WTC11 (cell line): ENCODE measurements at regions not wholly inside any gene's neighbourhood (a gene's known extent, or its start where the extent isn't known, plus 50 kb on each side); places are given as distances from the start of the nearest gene placed in this dataset.

ENCODE experiments used
- ATAC-seq: fragments of 200-7000 bp; cut with Tn5 transposase; 2 replicates; pipeline ENCODE4 v1.10.0; 2021; ENCODE audit warnings: mild to moderate bottlenecking, moderate library complexity
- CTCF ChIA-PET: fragments of 300-600 bp; sonication (Branson Sonifier 250); formaldehyde crosslinking; loops from one replicate; lab custom pipeline; 2021; ENCODE audit warnings: antibody characterized with exemption; lab: Charles Lee
- POLR2A ChIA-PET: fragments of 350-600 bp; sonication (Branson Sonifier 250); formaldehyde crosslinking; loops from one replicate; lab custom pipeline; 2021; ENCODE audit warnings: antibody characterized with exemption; lab: Charles Lee
- DNase-seq: peaks from one replicate; pipeline ENCODE4 v3.0.0; 2021; ENCODE audit warnings: low spot score
- H3K27ac Mint-ChIP-seq: 2 replicates; pipeline ENCODE4 v1.8.0; 2021; ENCODE audit warnings: mixed read lengths
- H3K27me3 Mint-ChIP-seq: 2 replicates; pipeline ENCODE4 v1.8.0; 2021; ENCODE audit warnings: low read depth, mild to moderate bottlenecking, moderate library complexity, mixed read lengths
- H3K36me3 Mint-ChIP-seq: 2 replicates; pipeline ENCODE4 v1.8.0; 2021; ENCODE audit warnings: mixed read lengths
- H3K4me1 Mint-ChIP-seq: 2 replicates; pipeline ENCODE4 v1.8.0; 2022; ENCODE audit warnings: mixed read lengths
- H3K4me3 Mint-ChIP-seq: 2 replicates; pipeline ENCODE4 v1.8.0; 2021; ENCODE audit warnings: mild to moderate bottlenecking, moderate library complexity, mixed read lengths
- H3K9me3 Mint-ChIP-seq: 2 replicates; pipeline ENCODE4 v1.8.0; 2021; ENCODE audit warnings: mixed read lengths
- ATF3 ChIP-seq: sonication (generic); formaldehyde crosslinking; conservative IDR thresholded peaks from 2 replicates; pipeline ENCODE4 v1.8.1; 2022; ENCODE audit warnings: mild to moderate bottlenecking, missing genetic modification reagents
- E2F4 ChIP-seq: sonication (generic); formaldehyde crosslinking; IDR thresholded peaks from 2 replicates; pipeline ENCODE4 v1.8.1; 2022; ENCODE audit warnings: low read depth, mild to moderate bottlenecking, moderate library complexity, missing genetic modification reagents, borderline replicate concordance
- ERG ChIP-seq: fragments of 250-450 bp; sonication (Bioruptor Pico); IDR thresholded peaks from 2 replicates; pipeline ENCODE4 v1.8.0; 2021; ENCODE audit warnings: mild to moderate bottlenecking
- FOXK1 ChIP-seq: sonication (generic); formaldehyde crosslinking; IDR thresholded peaks from 2 replicates; pipeline ENCODE4 v1.8.0; 2022; ENCODE audit warnings: mild to moderate bottlenecking, moderate library complexity, missing genetic modification reagents
- FOXP1 ChIP-seq: sonication (generic); formaldehyde crosslinking; IDR thresholded peaks from 2 replicates; pipeline ENCODE4 v1.8.0; 2022; ENCODE audit warnings: missing genetic modification reagents, mild to moderate bottlenecking, moderate library complexity, borderline replicate concordance
- FOXP4 ChIP-seq: sonication (generic); formaldehyde crosslinking; IDR thresholded peaks from 2 replicates; pipeline ENCODE4 v1.8.0; 2022; ENCODE audit warnings: mild to moderate bottlenecking, missing genetic modification reagents
- HMGXB4 ChIP-seq: sonication (generic); formaldehyde crosslinking; IDR thresholded peaks from 2 replicates; pipeline ENCODE4 v1.8.1; 2023; ENCODE audit warnings: mild to moderate bottlenecking, moderate library complexity, missing genetic modification reagents
- IRF1 ChIP-seq: sonication (generic); formaldehyde crosslinking; IDR thresholded peaks from 2 replicates; pipeline ENCODE4 v1.8.0; 2023; ENCODE audit warnings: missing genetic modification reagents
- IRF2 ChIP-seq: sonication (generic); formaldehyde crosslinking; IDR thresholded peaks from 2 replicates; pipeline ENCODE4 v1.8.0; 2022; ENCODE audit warnings: low read depth, missing genetic modification reagents, borderline replicate concordance
- JUN ChIP-seq: sonication (generic); formaldehyde crosslinking; IDR thresholded peaks from 2 replicates; pipeline ENCODE4 v1.8.0; 2023; ENCODE audit warnings: mild to moderate bottlenecking, missing genetic modification reagents
- KAT7 ChIP-seq: sonication (generic); formaldehyde crosslinking; IDR thresholded peaks from 2 replicates; pipeline ENCODE4 v1.8.1; 2023; ENCODE audit warnings: missing genetic modification reagents, mild to moderate bottlenecking, borderline replicate concordance
- NFE2L1 ChIP-seq: sonication (generic); formaldehyde crosslinking; IDR thresholded peaks from 2 replicates; pipeline ENCODE4 v1.8.1; 2023; ENCODE audit warnings: missing genetic modification reagents
- NR3C1 ChIP-seq: sonication (generic); formaldehyde crosslinking; conservative IDR thresholded peaks from 2 replicates; pipeline ENCODE4 v1.8.1; 2023; ENCODE audit warnings: low read depth, mild to moderate bottlenecking, missing genetic modification reagents
- RELA ChIP-seq: sonication (generic); formaldehyde crosslinking; IDR thresholded peaks from 2 replicates; pipeline ENCODE4 v1.8.1; 2022; ENCODE audit warnings: missing genetic modification reagents, mild to moderate bottlenecking, borderline replicate concordance
- RORB ChIP-seq: fragments of 250-450 bp; sonication (Bioruptor Pico); IDR thresholded peaks from 2 replicates; pipeline ENCODE4 v1.9.0; 2021; ENCODE audit warnings: mild to moderate bottlenecking
- SMAD3 ChIP-seq: sonication (generic); formaldehyde crosslinking; IDR thresholded peaks from 2 replicates; pipeline ENCODE4 v1.8.0; 2022; ENCODE audit warnings: missing genetic modification reagents, mild to moderate bottlenecking, borderline replicate concordance
- SMAD4 ChIP-seq: sonication (generic); formaldehyde crosslinking; IDR thresholded peaks from 2 replicates; pipeline ENCODE4 v1.8.0; 2022; ENCODE audit warnings: mild to moderate bottlenecking, missing genetic modification reagents
- SOX15 ChIP-seq: fragments of 250-450 bp; sonication (Bioruptor Pico); IDR thresholded peaks from 2 replicates; pipeline ENCODE4 v1.9.0; 2021; ENCODE audit warnings: mild to moderate bottlenecking
- STAT6 ChIP-seq: sonication (generic); formaldehyde crosslinking; conservative IDR thresholded peaks from 2 replicates; pipeline ENCODE4 v1.8.1; 2023; ENCODE audit warnings: mild to moderate bottlenecking, low read depth, missing genetic modification reagents, moderate library complexity
- ZMAT4 ChIP-seq: fragments of 250-450 bp; sonication (Bioruptor Pico); IDR thresholded peaks from 2 replicates; pipeline ENCODE4 v1.9.0; 2021; ENCODE audit warnings: mild to moderate bottlenecking
- ZNF138 ChIP-seq: sonication (generic); formaldehyde crosslinking; conservative IDR thresholded peaks from 2 replicates; pipeline ENCODE4 v1.8.1; 2022; ENCODE audit warnings: mild to moderate bottlenecking, moderate library complexity, missing genetic modification reagents
- ZNF219 ChIP-seq: sonication (generic); formaldehyde crosslinking; IDR thresholded peaks from 2 replicates; pipeline ENCODE4 v1.8.0; 2023; ENCODE audit warnings: missing genetic modification reagents, mild to moderate bottlenecking, borderline replicate concordance
- ZNF396 ChIP-seq: fragments of 250-450 bp; sonication (Bioruptor Pico); IDR thresholded peaks from 2 replicates; pipeline ENCODE4 v1.8.0; 2021; ENCODE audit warnings: mild to moderate bottlenecking, moderate library complexity, borderline replicate concordance
- ZNF512 ChIP-seq: sonication (generic); formaldehyde crosslinking; IDR thresholded peaks from 2 replicates; pipeline ENCODE4 v1.8.1; 2022; ENCODE audit warnings: missing genetic modification reagents, borderline replicate concordance

- peaks cover 3% of the 10 kb centered on the region; the same call in 1 of the 2 replicates for H3K36me3 Mint-ChIP-seq
- H3K27me3 Mint-ChIP-seq = no peaks in the 10 kb centered on the region
- H3K9me3 Mint-ChIP-seq = peaks cover 5% of the 10 kb centered on the region
- no peak overlapping the region for H3K27ac Mint-ChIP-seq
- no peaks in the 10 kb centered on the region for H3K4me1 Mint-ChIP-seq
- no peak for TF ChIP-seq ATF3 (CRISPR knock-in tag)
- TF ChIP-seq RELA (CRISPR knock-in tag) = no peak
- TF ChIP-seq ZMAT4 (CRISPR knock-in tag) = no peak
- no peak for TF ChIP-seq SOX15 (CRISPR knock-in tag)
- TF ChIP-seq NFE2L1 (CRISPR knock-in tag) = no peak
- no peak for TF ChIP-seq STAT6 (CRISPR knock-in tag)
- no peak for TF ChIP-seq HMGXB4 (CRISPR knock-in tag)
- no peak for TF ChIP-seq RORB
- no peak for TF ChIP-seq IRF2 (CRISPR knock-in tag)
- TF ChIP-seq SMAD4 = no peak
- TF ChIP-seq ZNF219 (CRISPR knock-in tag) = no peak
- TF ChIP-seq, all 79 proteins: peak for 0
- ChIA-PET CTCF (no interaction called here), POLR2A (interaction anchor here (0.6 kb wide), 1 partner anchor 338 kb away, joined by 4 read pairs; no protein-coding TSS in a partner anchor)
- H3K4me3 Mint-ChIP-seq = no peak overlapping the region
- no peak for DNase-seq
- no peak for ATAC-seq
These were observed 349.2 kb upstream of the LRFN5 start for GRCh38 chr14:41257476-41257875.

- no peaks in the 10 kb centered on the region for H3K4me1 Mint-ChIP-seq
- peaks cover 47% of the 10 kb centered on the region for H3K9me3 Mint-ChIP-seq
- ChIA-PET POLR2A (no interaction called here), CTCF (no interaction called here)
- ATAC-seq (no peak), DNase-seq (no peak)
- no peak overlapping the region for H3K27ac Mint-ChIP-seq
- H3K27me3 Mint-ChIP-seq = no peaks in the 10 kb centered on the region
- H3K4me3 Mint-ChIP-seq = no peak overlapping the region
- H3K36me3 Mint-ChIP-seq = no peaks in the 10 kb centered on the region
- TF ChIP-seq ERG (CRISPR knock-in tag) (no peak), SOX15 (CRISPR knock-in tag) (no peak), IRF1 (CRISPR knock-in tag) (no peak), NFE2L1 (CRISPR knock-in tag) (no peak), FOXP1 (CRISPR knock-in tag) (no peak), FOXP4 (CRISPR knock-in tag) (no peak), JUN (CRISPR knock-in tag) (no peak), SMAD3 (CRISPR knock-in tag) (no peak), NR3C1 (no peak), KAT7 (CRISPR knock-in tag) (no peak), ZNF512 (no peak), E2F4 (CRISPR knock-in tag) (no peak), ZNF396 (no peak), ZNF138 (no peak), SMAD4 (no peak), FOXK1 (CRISPR knock-in tag) (no peak)
These were observed 371.2 kb upstream of the LRFN5 start for GRCh38 chr14:41235466-41235865.
